ENCODE measurements at regions not wholly inside any gene's neighbourhood (a gene's known extent, or its start where the extent isn't known, plus 50 kb on each side); places are given as distances from the start of the nearest gene placed in this dataset.

DNA sequence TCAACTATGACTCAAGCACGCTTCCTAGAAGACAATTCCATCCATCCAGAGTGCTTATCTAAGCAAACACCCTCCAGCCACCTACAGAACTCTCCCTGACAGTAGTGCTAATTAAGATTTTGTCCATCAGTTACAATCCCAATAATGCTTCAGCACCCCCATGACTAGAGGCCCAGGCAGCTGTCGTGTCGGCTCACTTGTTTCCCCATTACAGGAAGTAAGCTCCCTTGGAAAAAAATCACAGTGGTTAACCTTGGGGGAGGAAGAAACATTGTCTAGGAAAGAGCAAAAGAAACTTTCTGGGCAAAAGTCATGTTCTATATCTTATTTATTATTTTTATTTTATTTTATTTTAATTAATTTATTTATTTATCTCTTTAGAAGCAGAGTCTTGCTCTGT is 108.8 kb upstream of the LPAR1 start:
- no peak for DNase-seq (ENCODE audit: low spot score in 2 of 2)
- Histone ChIP-seq H3K4me3 (no peak overlapping the region), H3K4me1 (no peaks in the 10 kb centered on the region), H3K27ac (no peak overlapping the region), H3K9me3 (no peaks in the 10 kb centered on the region), H3K27me3 (no peaks in the 10 kb centered on the region), H3K36me3 (no peaks in the 10 kb centered on the region)
- TF ChIP-seq, protein P1, sequence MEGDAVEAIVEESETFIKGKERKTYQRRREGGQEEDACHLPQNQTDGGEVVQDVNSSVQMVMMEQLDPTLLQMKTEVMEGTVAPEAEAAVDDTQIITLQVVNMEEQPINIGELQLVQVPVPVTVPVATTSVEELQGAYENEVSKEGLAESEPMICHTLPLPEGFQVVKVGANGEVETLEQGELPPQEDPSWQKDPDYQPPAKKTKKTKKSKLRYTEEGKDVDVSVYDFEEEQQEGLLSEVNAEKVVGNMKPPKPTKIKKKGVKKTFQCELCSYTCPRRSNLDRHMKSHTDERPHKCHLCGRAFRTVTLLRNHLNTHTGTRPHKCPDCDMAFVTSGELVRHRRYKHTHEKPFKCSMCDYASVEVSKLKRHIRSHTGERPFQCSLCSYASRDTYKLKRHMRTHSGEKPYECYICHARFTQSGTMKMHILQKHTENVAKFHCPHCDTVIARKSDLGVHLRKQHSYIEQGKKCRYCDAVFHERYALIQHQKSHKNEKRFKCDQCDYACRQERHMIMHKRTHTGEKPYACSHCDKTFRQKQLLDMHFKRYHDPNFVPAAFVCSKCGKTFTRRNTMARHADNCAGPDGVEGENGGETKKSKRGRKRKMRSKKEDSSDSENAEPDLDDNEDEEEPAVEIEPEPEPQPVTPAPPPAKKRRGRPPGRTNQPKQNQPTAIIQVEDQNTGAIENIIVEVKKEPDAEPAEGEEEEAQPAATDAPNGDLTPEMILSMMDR (IDR thresholded peaks at IDR 0.05): no peak
- intact Hi-C loops (cut with DNase I): no loop called here

- no peaks in the 10 kb centered on the region for H3K27me3 ChIP-seq
- H3K36me3 ChIP-seq: no peaks in the 10 kb centered on the region
- H3K4me3 ChIP-seq: no peak overlapping the region
- H3K9me3 ChIP-seq: no peaks in the 10 kb centered on the region
- intact Hi-C loops (cut with DNase I): no loop called here
- TF ChIP-seq, protein P1 (IDR thresholded peaks at IDR 0.05): no peak
- no peak for DNase-seq (ENCODE audit: low spot score in 2 of 2)
- no peak overlapping the region for H3K27ac ChIP-seq
- no peaks in the 10 kb centered on the region for H3K4me1 ChIP-seq
Measured at GRCh38 chr9:111144741-111145140, 106.5 kb upstream of the LPAR1 start.

DNA sequence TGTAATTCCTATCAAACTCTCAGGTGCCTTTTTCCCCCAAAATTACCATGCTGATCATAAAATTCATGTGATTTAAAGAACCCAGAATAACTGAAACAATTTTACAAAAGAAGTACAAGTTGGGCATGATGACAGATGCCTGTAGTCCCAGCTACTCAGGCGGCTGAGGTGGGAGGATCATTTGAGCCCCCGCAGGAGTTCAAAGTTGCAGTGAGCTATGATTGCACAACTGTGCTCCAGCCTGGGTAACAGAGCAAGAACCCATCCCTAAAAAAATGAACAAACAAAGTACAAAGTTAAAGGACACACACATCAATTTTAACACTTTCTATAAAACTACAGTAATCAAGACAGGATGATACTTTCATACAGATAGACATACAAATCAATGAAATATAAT is 97.9 kb upstream of the LPAR1 start:
- peaks cover 4 to 13% of the 10 kb centered on the region in 2 donors for H3K9me3 ChIP-seq
- TF ChIP-seq, protein P1 (IDR thresholded peaks at IDR 0.05): no peak
- no peaks in the 10 kb centered on the region for H3K27me3 ChIP-seq
- no peaks in the 10 kb centered on the region for H3K36me3 ChIP-seq
- intact Hi-C loops (cut with DNase I): no loop called here
- no peak for DNase-seq (ENCODE audit: low spot score in 2 of 2)
- no peaks in the 10 kb centered on the region for H3K4me1 ChIP-seq
- H3K27ac ChIP-seq: no peak overlapping the region
- H3K4me3 ChIP-seq: no peak overlapping the region

- H3K4me1 ChIP-seq: no peaks in the 10 kb centered on the region
- no peak for DNase-seq (ENCODE audit: low spot score in 2 of 2)
- peaks cover 4 to 13% of the 10 kb centered on the region in 2 donors for H3K9me3 ChIP-seq
- H3K4me3 ChIP-seq: no peak overlapping the region
- H3K36me3 ChIP-seq: no peaks in the 10 kb centered on the region
- TF ChIP-seq, protein P1 (IDR thresholded peaks at IDR 0.05): no peak
- no peaks in the 10 kb centered on the region for H3K27me3 ChIP-seq
- H3K27ac ChIP-seq: no peak overlapping the region
- intact Hi-C loops (cut with DNase I): no loop called here
Measured at GRCh38 chr9:111131211-111131610, 92.9 kb upstream of the LPAR1 start.

GRCh38 chr9:111120526-111120925 is 82.3 kb upstream of the LPAR1 start:
- H3K4me1 ChIP-seq: no peaks in the 10 kb centered on the region
- H3K27ac ChIP-seq: no peak overlapping the region
- no peak overlapping the region for H3K4me3 ChIP-seq
- DNase-seq (ENCODE audit: low spot score in 2 of 2): no peak
- TF ChIP-seq, protein P1 (IDR thresholded peaks at IDR 0.05): no peak
- H3K36me3 ChIP-seq: no peaks in the 10 kb centered on the region
- no peaks in the 10 kb centered on the region for H3K9me3 ChIP-seq
- intact Hi-C loops (cut with DNase I): no loop called here
- no peaks in the 10 kb centered on the region for H3K27me3 ChIP-seq

GRCh38 chr9:111118256-111118948 is 80.1 kb upstream of the LPAR1 start:
- intact Hi-C loops (cut with DNase I): no loop called here
- TF ChIP-seq, protein P1 (IDR thresholded peaks at IDR 0.05): no peak
- no peak overlapping the region for H3K27ac ChIP-seq

More at GRCh38 chr9:111118256-111118948, 80.1 kb upstream of the LPAR1 start:
- Histone ChIP-seq H3K36me3 (no peaks in the 10 kb centered on the region), H3K4me1 (no peaks in the 10 kb centered on the region), H3K4me3 (no peak overlapping the region), H3K27me3 (no peaks in the 10 kb centered on the region), H3K9me3 (no peaks in the 10 kb centered on the region)
- DNase-seq (ENCODE audit: low spot score in 2 of 2): no peak

Measured in ascending aorta (tissue), 2 donors.